Sigmoid colon (tissue), 6 donors: ENCODE measurements at regions not wholly inside any gene's neighbourhood (a gene's known extent, or its start where the extent isn't known, plus 50 kb on each side); places are given as distances from the start of the nearest gene placed in this dataset.

Experiments used
- DNase-seq: peaks from one replicate; pipeline ENCODE4 v3.0.0-alpha.2; 2019
- H3K27ac ChIP-seq, 4 donors: fragments of 200-600 bp; sonication (generic); one replicate each; pipeline ENCODE4 v1.5.1; 2016 to 2019; ENCODE audit warnings: mild to moderate bottlenecking in 1 of 4
- H3K27me3 ChIP-seq, 3 donors: fragments of 200-600 bp; sonication (generic); one replicate each; pipeline ENCODE4 v1.5.1; 2019; ENCODE audit warnings: mild to moderate bottlenecking in 1 of 3
- H3K36me3 ChIP-seq, 4 donors: fragments of 200-600 bp; sonication (generic); one replicate each; pipeline ENCODE4 v1.5.1; 2016 to 2019
- H3K4me1 ChIP-seq, 4 donors: fragments of 200-600 bp; sonication (generic); one replicate each; pipeline ENCODE4 v1.5.1; 2017 to 2019
- H3K4me3 ChIP-seq, 4 donors: fragments of 200-600 bp; sonication (generic); one replicate each; pipeline ENCODE4 v1.5.1; 2017 to 2019; ENCODE audit warnings: mild to moderate bottlenecking in 2 of 4, moderate library complexity in 1 of 4
- H3K9me3 ChIP-seq, 4 donors: fragments of 200-600 bp in 3 of 4; sonication (generic) in 3 of 4; one replicate each; pipeline versions ENCODE4 v1.5.1 to v1.6.1; 2013 to 2019
- CTCF ChIP-seq, 4 experiments: fragments of 450-650 bp in 3 of 4; fragments of 200-600 bp in 1 of 4; IDR thresholded peaks; one replicate each; pipeline ENCODE4 v1.5.1; 2016 to 2019; ENCODE audit warnings: antibody characterized with exemption in 4 of 4, mild to moderate bottlenecking in 3 of 4, moderate library complexity in 2 of 4
- EP300 ChIP-seq, 4 donors: sonication (generic); formaldehyde crosslinking; IDR thresholded peaks; one replicate each; pipeline ENCODE4 v1.6.1; 2017; ENCODE audit warnings: antibody characterized with exemption in 4 of 4
- POLR2A ChIP-seq, 2 donors: fragments of 450-650 bp; IDR thresholded peaks; one replicate each; pipeline ENCODE4 v1.6.1; 2016; ENCODE audit warnings: antibody characterized with exemption in 2 of 2, mild to moderate bottlenecking in 2 of 2, moderate library complexity in 2 of 2
- POLR2AphosphoS5 ChIP-seq, 4 donors: sonication (generic); formaldehyde crosslinking; IDR thresholded peaks; one replicate each; pipeline ENCODE4 v1.6.1; 2017; ENCODE audit warnings: antibody characterized with exemption in 4 of 4
- WGBS, 2 donors: extraction: QIAGEN DNeasy Blood & Tissue Kit; methylation state at CpG; one replicate each; pipeline ENCODE4 v1.1.7; 2013; 5-methylcytosine and 5-hydroxymethylcytosine counted together
- intact Hi-C: fragments of 100-400 bp; cut with DNase I; formaldehyde crosslinking; loops from one replicate; pipeline ENCODE4 v1.15.1; 2023
- donor health status: healthy with polysubstance abuse.
- donor health status: healthy.

GRCh38 chr4:175351473-175351872 lies 433.3 kb downstream of the ADAM29 start:
- WGBS, 2 donors, result 66 to 89% methylated on average over 2 of the region's 2 CpGs
- Histone ChIP-seq H3K27me3 (no peaks in the 10 kb centered on the region), H3K4me1 (no peaks in the 10 kb centered on the region), H3K27ac (no peak overlapping the region), H3K36me3 (no peaks in the 10 kb centered on the region), H3K4me3 (no peak overlapping the region), H3K9me3 (peaks cover 0 to 3% (median 0%) of the 10 kb centered on the region in 4 donors)
- TF ChIP-seq EP300 (IDR thresholded peaks at IDR 0.05), result no peak
- intact Hi-C loops, result no loop called here
- DNase-seq, result no peak

- Histone ChIP-seq H3K4me1 (no peaks in the 10 kb centered on the region), H3K36me3 (no peaks in the 10 kb centered on the region), H3K4me3 (no peak overlapping the region), H3K9me3 (no peaks in the 10 kb centered on the region), H3K27ac (no peak overlapping the region), H3K27me3 (no peaks in the 10 kb centered on the region)
- no peak for DNase-seq
- 72 to 87% methylated on average over 6 of the region's 6 CpGs for WGBS, 2 donors
- intact Hi-C loops, result no loop called here
- TF ChIP-seq CTCF (IDR thresholded peaks at IDR 0.05) (no peak), EP300 (IDR thresholded peaks at IDR 0.05) (no peak), POLR2A (IDR thresholded peaks at IDR 0.05) (no peak), POLR2AphosphoS5 (IDR thresholded peaks at IDR 0.05) (no peak)
Measured at GRCh38 chr4:175369087-175369486, 443.0 kb downstream of the GPM6A start.

- DNase-seq, result no peak
- TF ChIP-seq CTCF (IDR thresholded peaks at IDR 0.05) (no peak), EP300 (IDR thresholded peaks at IDR 0.05) (no peak), POLR2AphosphoS5 (IDR thresholded peaks at IDR 0.05) (no peak), POLR2A (IDR thresholded peaks at IDR 0.05) (no peak)
- intact Hi-C loops, result no loop called here
- WGBS, 2 donors, result 76 to 93% methylated on average over 1 of the region's 1 CpG
- Histone ChIP-seq H3K36me3 (no peaks in the 10 kb centered on the region), H3K9me3 (no peaks in the 10 kb centered on the region), H3K4me1 (no peaks in the 10 kb centered on the region), H3K27me3 (no peaks in the 10 kb centered on the region), H3K27ac (no peak overlapping the region), H3K4me3 (no peak overlapping the region)
Measured at GRCh38 chr4:175371091-175371490, 441.0 kb downstream of the GPM6A start.

GRCh38 chr4:175373031-175373430 lies 439.0 kb downstream of the GPM6A start:
- Histone ChIP-seq H3K9me3 (no peaks in the 10 kb centered on the region), H3K4me3 (no peak overlapping the region), H3K27ac (no peak overlapping the region), H3K4me1 (no peaks in the 10 kb centered on the region), H3K36me3 (no peaks in the 10 kb centered on the region), H3K27me3 (no peaks in the 10 kb centered on the region)
- intact Hi-C loops, result no loop called here
- no peak for DNase-seq
- TF ChIP-seq POLR2A (IDR thresholded peaks at IDR 0.05) (no peak), POLR2AphosphoS5 (IDR thresholded peaks at IDR 0.05) (no peak)

GRCh38 chr4:175374459-175374858 lies 437.6 kb downstream of the GPM6A start:
- Histone ChIP-seq H3K27ac (no peak overlapping the region), H3K27me3 (no peaks in the 10 kb centered on the region), H3K4me1 (no peaks in the 10 kb centered on the region), H3K9me3 (no peaks in the 10 kb centered on the region), H3K4me3 (no peak overlapping the region), H3K36me3 (no peaks in the 10 kb centered on the region)
- DNase-seq, result no peak
- WGBS, 2 donors, result 86% methylated on average over 3 of the region's 3 CpGs
- intact Hi-C loops, result no loop called here
- TF ChIP-seq CTCF (IDR thresholded peaks at IDR 0.05), result no peak

GRCh38 chr4:175376287-175376977 lies 435.6 kb downstream of the GPM6A start:
- no peak for DNase-seq
- no peaks in the 10 kb centered on the region for H3K36me3 ChIP-seq
- H3K4me1 ChIP-seq, result no peaks in the 10 kb centered on the region
- no peaks in the 10 kb centered on the region for H3K27me3 ChIP-seq
- TF ChIP-seq POLR2A (IDR thresholded peaks at IDR 0.05), result no peak
- TF ChIP-seq EP300 (IDR thresholded peaks at IDR 0.05), result no peak
- no peak for TF ChIP-seq POLR2AphosphoS5 (IDR thresholded peaks at IDR 0.05)
- TF ChIP-seq CTCF (IDR thresholded peaks at IDR 0.05), result no peak
- no peak overlapping the region for H3K27ac ChIP-seq
- no peak overlapping the region for H3K4me3 ChIP-seq
- H3K9me3 ChIP-seq, result no peaks in the 10 kb centered on the region
- WGBS, 2 donors, result 87 to 89% methylated on average over 8 of the region's 8 CpGs
- intact Hi-C loops, result no loop called here
